WTC11 (cell line): ENCODE measurements at regions not wholly inside any gene's neighbourhood (a gene's known extent, or its start where the extent isn't known, plus 50 kb on each side); places are given as distances from the start of the nearest gene placed in this dataset.

Experiments used
- ATAC-seq: fragments of 200-7000 bp; cut with Tn5 transposase; 2 replicates; pipeline ENCODE4 v1.10.0; 2021; ENCODE audit warnings: mild to moderate bottlenecking, moderate library complexity
- CTCF ChIA-PET: fragments of 300-600 bp; sonication (Branson Sonifier 250); formaldehyde crosslinking; loops from one replicate; lab custom pipeline; 2021; ENCODE audit warnings: antibody characterized with exemption; lab: Charles Lee
- POLR2A ChIA-PET: fragments of 350-600 bp; sonication (Branson Sonifier 250); formaldehyde crosslinking; loops from one replicate; lab custom pipeline; 2021; ENCODE audit warnings: antibody characterized with exemption; lab: Charles Lee
- DNase-seq: peaks from one replicate; pipeline ENCODE4 v3.0.0; 2021; ENCODE audit warnings: low spot score
- H3K27ac Mint-ChIP-seq: 2 replicates; pipeline ENCODE4 v1.8.0; 2021; ENCODE audit warnings: mixed read lengths
- H3K27me3 Mint-ChIP-seq: 2 replicates; pipeline ENCODE4 v1.8.0; 2021; ENCODE audit warnings: low read depth, mild to moderate bottlenecking, moderate library complexity, mixed read lengths
- H3K36me3 Mint-ChIP-seq: 2 replicates; pipeline ENCODE4 v1.8.0; 2021; ENCODE audit warnings: mixed read lengths
- H3K4me1 Mint-ChIP-seq: 2 replicates; pipeline ENCODE4 v1.8.0; 2022; ENCODE audit warnings: mixed read lengths
- H3K4me3 Mint-ChIP-seq: 2 replicates; pipeline ENCODE4 v1.8.0; 2021; ENCODE audit warnings: mild to moderate bottlenecking, moderate library complexity, mixed read lengths
- H3K9me3 Mint-ChIP-seq: 2 replicates; pipeline ENCODE4 v1.8.0; 2021; ENCODE audit warnings: mixed read lengths
- IRF2 ChIP-seq: sonication (generic); formaldehyde crosslinking; IDR thresholded peaks from 2 replicates; pipeline ENCODE4 v1.8.0; 2022; ENCODE audit warnings: low read depth, missing genetic modification reagents, borderline replicate concordance
- NFATC4 ChIP-seq: fragments of 250-450 bp; sonication (Bioruptor Pico); IDR thresholded peaks from 2 replicates; pipeline ENCODE4 v1.9.0; 2021; ENCODE audit warnings: mild to moderate bottlenecking
- NFE2L1 ChIP-seq: sonication (generic); formaldehyde crosslinking; IDR thresholded peaks from 2 replicates; pipeline ENCODE4 v1.8.1; 2023; ENCODE audit warnings: missing genetic modification reagents
- RELA ChIP-seq: sonication (generic); formaldehyde crosslinking; IDR thresholded peaks from 2 replicates; pipeline ENCODE4 v1.8.1; 2022; ENCODE audit warnings: missing genetic modification reagents, mild to moderate bottlenecking, borderline replicate concordance
- TCF7 ChIP-seq: sonication (generic); formaldehyde crosslinking; IDR thresholded peaks from 2 replicates; pipeline ENCODE4 v1.8.0; 2022; ENCODE audit warnings: mild to moderate bottlenecking, low read depth, missing genetic modification reagents, moderate library complexity
- TEAD4 ChIP-seq: sonication (generic); formaldehyde crosslinking; IDR thresholded peaks from 2 replicates; pipeline ENCODE4 v1.8.0; 2022; ENCODE audit warnings: mild to moderate bottlenecking, missing genetic modification reagents
- ZNF121 ChIP-seq: sonication (generic); formaldehyde crosslinking; IDR thresholded peaks from 2 replicates; pipeline ENCODE4 v1.8.0; 2023; ENCODE audit warnings: missing genetic modification reagents
- ZNF232 ChIP-seq: sonication (generic); formaldehyde crosslinking; IDR thresholded peaks from 2 replicates; pipeline ENCODE4 v1.8.0; 2022; ENCODE audit warnings: mild to moderate bottlenecking, missing genetic modification reagents
- TF ChIP-seq, protein P1 (sequence below): sonication (generic); formaldehyde crosslinking; IDR thresholded peaks from 2 replicates; pipeline ENCODE4 v1.8.0; 2022; ENCODE audit warnings: mild to moderate bottlenecking, missing genetic modification reagents
- TF ChIP-seq, protein P2 (sequence below): fragments of 250-450 bp; sonication (Bioruptor Pico); IDR thresholded peaks from 2 replicates; pipeline ENCODE4 v2.1.2; 2022; ENCODE audit warnings: mild to moderate bottlenecking, moderate library complexity
- TF ChIP-seq, protein P3 (sequence below): sonication (generic); formaldehyde crosslinking; IDR thresholded peaks from 2 replicates; pipeline ENCODE4 v1.8.1; 2023; ENCODE audit warnings: mild to moderate bottlenecking, missing genetic modification reagents

DNA sequence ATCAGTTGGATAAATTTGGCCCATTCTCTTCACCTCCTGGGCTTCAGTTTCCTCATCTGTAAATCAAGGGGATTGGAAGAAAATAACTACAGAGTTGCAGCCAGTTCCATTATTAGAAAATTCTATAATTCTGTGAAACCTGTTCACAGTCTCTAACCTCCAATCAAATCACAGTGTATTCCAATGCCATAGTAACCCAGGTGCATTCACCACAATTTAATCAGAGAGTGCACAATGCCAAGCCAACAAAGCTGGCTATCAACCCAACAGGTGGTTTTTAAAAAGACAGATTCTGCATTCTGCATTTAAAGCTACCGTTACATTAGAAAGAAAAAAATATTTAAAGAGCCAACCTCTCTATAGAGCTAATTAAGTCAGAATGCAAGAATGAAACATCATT is 308.6 kb downstream of the RNF144A start:
- Mint-ChIP-seq H3K27me3 (no peaks in the 10 kb centered on the region), H3K9me3 (peaks cover 26% of the 10 kb centered on the region), H3K36me3 (peaks cover 25% of the 10 kb centered on the region), H3K4me1 (peaks cover 58% of the 10 kb centered on the region), H3K4me3 (no peak overlapping the region), H3K27ac (peak overlapping the region; percentile 85; the same call in 1 of the 2 replicates)
- ATAC-seq (no peak), DNase-seq (no peak)
- ChIA-PET CTCF (no interaction called here), POLR2A (interaction anchor here (1.0 kb wide), 1 partner anchor 36 kb away, joined by 3 read pairs; no protein-coding TSS in a partner anchor)
- TF ChIP-seq TEAD4 (CRISPR knock-in tag) (no peak), TCF7 (CRISPR knock-in tag) (no peak), NFATC4 (CRISPR knock-in tag) (no peak)
- TF ChIP-seq, protein P1, sequence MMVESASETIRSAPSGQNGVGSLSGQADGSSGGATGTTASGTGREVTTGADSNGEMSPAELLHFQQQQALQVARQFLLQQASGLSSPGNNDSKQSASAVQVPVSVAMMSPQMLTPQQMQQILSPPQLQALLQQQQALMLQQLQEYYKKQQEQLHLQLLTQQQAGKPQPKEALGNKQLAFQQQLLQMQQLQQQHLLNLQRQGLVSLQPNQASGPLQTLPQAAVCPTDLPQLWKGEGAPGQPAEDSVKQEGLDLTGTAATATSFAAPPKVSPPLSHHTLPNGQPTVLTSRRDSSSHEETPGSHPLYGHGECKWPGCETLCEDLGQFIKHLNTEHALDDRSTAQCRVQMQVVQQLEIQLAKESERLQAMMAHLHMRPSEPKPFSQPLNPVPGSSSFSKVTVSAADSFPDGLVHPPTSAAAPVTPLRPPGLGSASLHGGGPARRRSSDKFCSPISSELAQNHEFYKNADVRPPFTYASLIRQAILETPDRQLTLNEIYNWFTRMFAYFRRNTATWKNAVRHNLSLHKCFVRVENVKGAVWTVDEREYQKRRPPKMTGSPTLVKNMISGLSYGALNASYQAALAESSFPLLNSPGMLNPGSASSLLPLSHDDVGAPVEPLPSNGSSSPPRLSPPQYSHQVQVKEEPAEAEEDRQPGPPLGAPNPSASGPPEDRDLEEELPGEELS, result no peak

DNA sequence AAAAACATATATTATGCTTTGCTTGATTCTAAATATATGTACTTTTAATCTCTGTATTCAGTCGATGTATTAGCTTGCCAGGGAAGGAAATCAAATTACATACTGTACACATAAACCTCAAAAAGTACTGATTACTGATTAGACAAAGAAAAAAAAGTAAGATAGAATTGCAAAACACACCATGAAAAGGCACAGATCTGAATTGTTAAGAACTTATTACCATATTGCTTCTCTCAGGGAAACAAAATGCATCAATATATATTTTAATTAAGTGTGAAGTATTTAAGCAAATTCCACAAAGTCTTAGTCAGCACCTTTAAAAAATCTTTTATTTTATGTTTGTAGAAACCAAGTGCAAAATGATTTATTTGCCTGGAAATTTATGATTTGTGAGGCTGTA is 309.3 kb downstream of the RNF144A start:
- no peak for DNase-seq
- no peaks in the 10 kb centered on the region for H3K27me3 Mint-ChIP-seq
- peak overlapping the region; percentile 3; the same call in 1 of the 2 replicates for H3K4me3 Mint-ChIP-seq
- POLR2A ChIA-PET, result interaction anchor here (1.0 kb wide), 1 partner anchor 37 kb away, joined by 3 read pairs; no protein-coding TSS in a partner anchor
- TF ChIP-seq, protein P2, sequence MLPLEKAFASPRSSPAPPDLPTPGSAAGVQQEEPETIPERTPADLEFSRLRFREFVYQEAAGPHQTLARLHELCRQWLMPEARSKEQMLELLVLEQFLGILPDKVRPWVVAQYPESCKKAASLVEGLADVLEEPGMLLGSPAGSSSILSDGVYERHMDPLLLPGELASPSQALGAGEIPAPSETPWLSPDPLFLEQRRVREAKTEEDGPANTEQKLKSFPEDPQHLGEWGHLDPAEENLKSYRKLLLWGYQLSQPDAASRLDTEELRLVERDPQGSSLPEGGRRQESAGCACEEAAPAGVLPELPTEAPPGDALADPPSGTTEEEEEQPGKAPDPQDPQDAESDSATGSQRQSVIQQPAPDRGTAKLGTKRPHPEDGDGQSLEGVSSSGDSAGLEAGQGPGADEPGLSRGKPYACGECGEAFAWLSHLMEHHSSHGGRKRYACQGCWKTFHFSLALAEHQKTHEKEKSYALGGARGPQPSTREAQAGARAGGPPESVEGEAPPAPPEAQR, result no peak
- TF ChIP-seq, protein P3, sequence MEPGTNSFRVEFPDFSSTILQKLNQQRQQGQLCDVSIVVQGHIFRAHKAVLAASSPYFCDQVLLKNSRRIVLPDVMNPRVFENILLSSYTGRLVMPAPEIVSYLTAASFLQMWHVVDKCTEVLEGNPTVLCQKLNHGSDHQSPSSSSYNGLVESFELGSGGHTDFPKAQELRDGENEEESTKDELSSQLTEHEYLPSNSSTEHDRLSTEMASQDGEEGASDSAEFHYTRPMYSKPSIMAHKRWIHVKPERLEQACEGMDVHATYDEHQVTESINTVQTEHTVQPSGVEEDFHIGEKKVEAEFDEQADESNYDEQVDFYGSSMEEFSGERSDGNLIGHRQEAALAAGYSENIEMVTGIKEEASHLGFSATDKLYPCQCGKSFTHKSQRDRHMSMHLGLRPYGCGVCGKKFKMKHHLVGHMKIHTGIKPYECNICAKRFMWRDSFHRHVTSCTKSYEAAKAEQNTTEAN (CRISPR knock-in tag), result no peak
- no peak for TF ChIP-seq NFE2L1 (CRISPR knock-in tag)
- TF ChIP-seq, all 79 proteins: peak for 0
- H3K36me3 Mint-ChIP-seq, result peaks cover 18% of the 10 kb centered on the region
- peak overlapping the region; percentile 85; the same call in 1 of the 2 replicates for H3K27ac Mint-ChIP-seq
- ATAC-seq, result no peak
- H3K9me3 Mint-ChIP-seq, result peaks cover 19% of the 10 kb centered on the region
- H3K4me1 Mint-ChIP-seq, result peaks cover 58% of the 10 kb centered on the region
- CTCF ChIA-PET, result no interaction called here

DNA sequence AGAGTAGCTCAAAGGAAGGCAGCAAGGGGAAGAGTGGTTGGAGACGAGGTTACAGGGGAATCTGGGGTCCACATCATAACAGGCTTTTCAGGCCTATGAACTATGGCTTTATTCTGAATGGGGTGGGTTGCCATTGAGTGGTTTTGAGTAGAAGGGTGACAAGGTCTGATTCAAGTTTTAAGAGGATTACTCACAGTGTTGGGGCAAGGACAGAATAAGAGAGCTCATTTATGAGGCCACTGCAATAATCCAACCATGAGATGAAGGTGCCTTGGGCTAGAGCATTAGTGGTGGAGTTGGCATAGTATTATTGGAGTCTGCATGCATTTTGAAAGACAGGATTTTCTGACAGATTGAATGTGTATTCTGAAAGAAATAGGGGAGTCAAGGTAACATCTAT is 315.9 kb downstream of the RNF144A start:
- Mint-ChIP-seq H3K4me1 (peaks cover 16% of the 10 kb centered on the region), H3K27ac (no peak overlapping the region), H3K9me3 (no peaks in the 10 kb centered on the region; the same call in 1 of the 2 replicates), H3K4me3 (no peak overlapping the region), H3K36me3 (no peaks in the 10 kb centered on the region), H3K27me3 (no peaks in the 10 kb centered on the region)
- POLR2A ChIA-PET, result no interaction called here
- TF ChIP-seq, protein P2, result no peak
- no peak for TF ChIP-seq RELA (CRISPR knock-in tag)
- no peak for TF ChIP-seq IRF2 (CRISPR knock-in tag)
- TF ChIP-seq ZNF121 (CRISPR knock-in tag), result no peak
- TF ChIP-seq, protein P1, result no peak
- TF ChIP-seq ZNF232 (CRISPR knock-in tag), result no peak
- CTCF ChIA-PET, result no interaction called here
- no peak for DNase-seq
- no peak for ATAC-seq
